ENCODE measurements at regions not wholly inside any gene's neighbourhood (a gene's known extent, or its start where the extent isn't known, plus 50 kb on each side); places are given as distances from the start of the nearest gene placed in this dataset.

- dilution Hi-C loops (cut with MboI; ENCODE audit: extremely low pct_ligation_motif_present, low sequenced_read_pairs), result no loop called here
These were observed 191.1 kb downstream of the MELK start for GRCh38 chr9:36763778-36764177.

DNA sequence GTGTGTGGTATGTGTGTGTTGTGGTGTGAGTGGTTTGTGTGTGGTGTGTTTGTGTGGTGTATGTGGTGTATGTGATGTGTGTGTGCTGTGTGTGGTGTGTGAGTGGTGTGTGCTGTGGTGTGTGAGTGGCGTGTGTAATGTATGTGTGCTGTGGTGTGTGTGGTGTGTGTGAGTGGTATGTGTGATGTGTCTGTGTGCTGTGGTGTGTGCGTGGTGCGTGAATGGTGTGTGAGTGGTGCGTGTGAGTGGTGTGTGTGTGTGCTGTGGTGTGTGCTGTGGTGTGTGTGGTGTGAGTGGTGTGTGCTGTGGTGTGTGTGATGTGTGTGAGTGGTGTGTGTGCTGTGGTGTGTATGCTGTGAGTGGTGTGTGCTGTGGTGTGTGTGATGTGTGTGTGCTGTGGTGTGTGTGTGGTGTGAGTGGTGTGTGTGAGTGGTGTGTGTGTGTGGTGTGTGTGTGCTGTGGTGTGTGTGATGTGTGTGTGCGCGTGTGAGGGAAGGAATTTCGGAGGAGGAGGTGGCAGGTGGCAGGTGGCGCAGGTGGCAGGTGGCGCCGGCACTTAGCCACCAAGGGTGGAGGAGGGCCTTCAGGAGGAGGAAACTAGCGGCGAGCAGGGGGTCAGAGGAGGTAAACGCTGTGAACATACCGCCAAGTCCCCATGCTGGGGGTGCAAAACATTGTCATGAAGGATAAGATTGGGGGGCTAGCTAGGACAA is 191.8 kb downstream of the MELK start:
- FAIRE-seq (no peak), DNase-seq (ENCODE audit: low read depth, low spot score) (no peak)
- Histone ChIP-seq H4K20me1 (replicated peaks; ENCODE audit: control insufficient read depth, extremely low read depth, insufficient read depth, low read length) (no peaks in the 10 kb centered on the region), H3K9ac (replicated peaks; ENCODE audit: extremely low read depth, insufficient read depth, low read length) (no peak overlapping the region), H3K4me1 (ENCODE audit: control insufficient read depth, extremely low read depth, insufficient read depth, low read length) (no peaks in the 10 kb centered on the region), H3K79me2 (ENCODE audit: control insufficient read depth, insufficient read depth, low read length) (no peaks in the 10 kb centered on the region), H3K9me1 (replicated peaks; ENCODE audit: control insufficient read depth, extremely low read depth, insufficient read depth, low read length) (no peaks in the 10 kb centered on the region), H3K4me3 (replicated peaks in 1 of 3; ENCODE audit: insufficient read depth in 1 of 3, low read depth in 1 of 3, low read length in 3 of 3) (no peak overlapping the region), H3K4me2 (ENCODE audit: insufficient read depth, low read length) (no peak overlapping the region), H3K9me3 (replicated peaks; ENCODE audit: control insufficient read depth, insufficient read depth, low read length) (no peaks in the 10 kb centered on the region), H2AFZ (ENCODE audit: low read depth, low read length) (no peak overlapping the region), H3K27me3 (ENCODE audit: control insufficient read depth in 2 of 2, insufficient read depth in 2 of 2, low read length in 2 of 2) (peaks cover 0 to 6% of the 10 kb centered on the region in 2 experiments), H3K27ac (ENCODE audit: insufficient read depth, low read depth, low read length) (no peak overlapping the region), H3K36me3 (ENCODE audit: control insufficient read depth in 2 of 2, extremely low read depth in 1 of 2, insufficient read depth in 2 of 2, low read length in 2 of 2) (no peaks in the 10 kb centered on the region)
- CTCF ChIA-PET, result interaction anchor here (0.6 kb wide), 1 partner anchor 651 kb away, joined by 3 read pairs; no protein-coding TSS in a partner anchor
- dilution Hi-C loops (cut with MboI; ENCODE audit: extremely low pct_ligation_motif_present, low sequenced_read_pairs) (no loop called here), intact Hi-C loops (cut with micrococcal nuclease) (no loop called here)
- POLR2A ChIA-PET, result no interaction called here
- TF ChIP-seq GATA2 (IDR thresholded peaks at IDR 0.05; ENCODE audit: insufficient read depth, insufficient read length, low read depth, low read length) (no peak), JUN (IDR thresholded peaks at IDR 0.05; ENCODE audit: borderline replicate concordance, insufficient read depth, insufficient read length, low read depth) (no peak), EZH2 (IDR thresholded peaks at IDR 0.05; ENCODE audit: borderline replicate concordance, low read depth, low read length, severe bottlenecking) (no peak), FOS (IDR thresholded peaks at IDR 0.05; ENCODE audit: borderline replicate concordance, insufficient read depth, low read length) (no peak), POLR2AphosphoS5 (IDR thresholded peaks at IDR 0.05; ENCODE audit: insufficient read depth, low read depth, low read length) (no peak), CTCF (IDR thresholded peaks at IDR 0.05; ENCODE audit: extremely low read depth in 1 of 2, insufficient read depth in 1 of 2, low read depth in 1 of 2, low read length in 2 of 2) (no peak), MYC (IDR thresholded peaks at IDR 0.05; ENCODE audit: low read depth, low read length) (no peak), MAX (IDR thresholded peaks at IDR 0.05; ENCODE audit: insufficient read depth, insufficient read length) (no peak), POLR2A (IDR thresholded peaks at IDR 0.05; ENCODE audit: low read depth, low read length) (no peak)
- no TSS peak for BruUV-seq (replicated peaks)

More at GRCh38 chr9:36763778-36764177, 191.1 kb downstream of the MELK start:
- Histone ChIP-seq H4K20me1 (replicated peaks; ENCODE audit: control insufficient read depth, extremely low read depth, insufficient read depth, low read length) (no peaks in the 10 kb centered on the region), H3K9me1 (replicated peaks; ENCODE audit: control insufficient read depth, extremely low read depth, insufficient read depth, low read length) (no peaks in the 10 kb centered on the region), H3K27ac (ENCODE audit: insufficient read depth, low read depth, low read length) (no peak overlapping the region), H3K4me1 (ENCODE audit: control insufficient read depth, extremely low read depth, insufficient read depth, low read length) (no peaks in the 10 kb centered on the region), H3K36me3 (ENCODE audit: control insufficient read depth in 2 of 2, extremely low read depth in 1 of 2, insufficient read depth in 2 of 2, low read length in 2 of 2) (no peaks in the 10 kb centered on the region), H3K27me3 (ENCODE audit: control insufficient read depth in 2 of 2, insufficient read depth in 2 of 2, low read length in 2 of 2) (peaks cover 0 to 6% of the 10 kb centered on the region in 2 experiments), H3K9ac (replicated peaks; ENCODE audit: extremely low read depth, insufficient read depth, low read length) (no peak overlapping the region), H3K79me2 (ENCODE audit: control insufficient read depth, insufficient read depth, low read length) (no peaks in the 10 kb centered on the region), H3K4me2 (ENCODE audit: insufficient read depth, low read length) (no peak overlapping the region), H3K4me3 (replicated peaks in 1 of 3; ENCODE audit: insufficient read depth in 1 of 3, low read depth in 1 of 3, low read length in 3 of 3) (no peak overlapping the region), H2AFZ (ENCODE audit: low read depth, low read length) (no peak overlapping the region), H3K9me3 (replicated peaks; ENCODE audit: control insufficient read depth, insufficient read depth, low read length) (no peaks in the 10 kb centered on the region)
- no TSS peak for BruUV-seq (replicated peaks)
- no peak for FAIRE-seq
- CTCF ChIA-PET, result no interaction called here
- DNase-seq (ENCODE audit: low read depth, low spot score), result no peak
- TF ChIP-seq POLR2AphosphoS5 (IDR thresholded peaks at IDR 0.05; ENCODE audit: insufficient read depth, low read depth, low read length), result no peak
- no peak for TF ChIP-seq MAX (IDR thresholded peaks at IDR 0.05; ENCODE audit: insufficient read depth, insufficient read length)
- TF ChIP-seq FOS (IDR thresholded peaks at IDR 0.05; ENCODE audit: borderline replicate concordance, insufficient read depth, low read length), result no peak
- intact Hi-C loops (cut with micrococcal nuclease), result no loop called here
- POLR2A ChIA-PET, result no interaction called here

Measured in endothelial cell of umbilical vein (primary cell).